ENCODE measurements at regions not wholly inside any gene's neighbourhood (a gene's known extent, or its start where the extent isn't known, plus 50 kb on each side); places are given as distances from the start of the nearest gene placed in this dataset.

- no peak for DNase-seq
- intact Hi-C loops (cut with DNase I): no loop called here
- no peaks in the 10 kb centered on the region for H3K9me3 ChIP-seq
- H3K36me3 ChIP-seq (ENCODE audit: insufficient read depth in 1 of 2, low read depth in 1 of 2): no peaks in the 10 kb centered on the region
- H3K4me3 ChIP-seq: no peak overlapping the region
- TF ChIP-seq CTCF (IDR thresholded peaks at IDR 0.05): no peak
- WGBS, 3 donors: 95 to 100% (median 99%) methylated on average over 3 of the region's 3 CpGs
- H3K27ac ChIP-seq: no peak overlapping the region
- no peaks in the 10 kb centered on the region for H3K27me3 ChIP-seq (ENCODE audit: insufficient read depth in 3 of 3, low read length in 2 of 3)
- no peak for ATAC-seq
- no peaks in the 10 kb centered on the region for H3K4me1 ChIP-seq
Observed at GRCh38 chr18:25880441-25880840, 210.0 kb downstream of the SS18 start.

- no peak for DNase-seq
- TF ChIP-seq CTCF (IDR thresholded peaks at IDR 0.05): no peak
- WGBS, 3 donors: 65 to 69% (median 68%) methylated on average over 7 of the region's 7 CpGs
- no peak for ATAC-seq
- Histone ChIP-seq H3K4me3 (no peak overlapping the region), H3K36me3 (ENCODE audit: insufficient read depth in 1 of 2, low read depth in 1 of 2) (no peaks in the 10 kb centered on the region), H3K4me1 (no peaks in the 10 kb centered on the region), H3K27me3 (ENCODE audit: insufficient read depth in 3 of 3, low read length in 2 of 3) (no peaks in the 10 kb centered on the region), H3K9me3 (no peaks in the 10 kb centered on the region), H3K27ac (no peak overlapping the region)
- intact Hi-C loops (cut with DNase I): no loop called here
Observed at GRCh38 chr18:25876330-25876948, 214.0 kb downstream of the SS18 start.

- Histone ChIP-seq H3K4me3 (no peak overlapping the region), H3K9me3 (no peaks in the 10 kb centered on the region), H3K27ac (no peak overlapping the region), H3K36me3 (ENCODE audit: insufficient read depth in 1 of 2, low read depth in 1 of 2) (no peaks in the 10 kb centered on the region), H3K4me1 (no peaks in the 10 kb centered on the region), H3K27me3 (ENCODE audit: insufficient read depth in 3 of 3, low read length in 2 of 3) (no peaks in the 10 kb centered on the region)
- ATAC-seq (no peak), DNase-seq (no peak)
- intact Hi-C loops (cut with DNase I): no loop called here
- no peak for TF ChIP-seq CTCF (IDR thresholded peaks at IDR 0.05)
- WGBS, 3 donors: 44 to 52% (median 50%) methylated on average over 7 of the region's 7 CpGs
Observed at GRCh38 chr18:25875551-25876240, 214.7 kb downstream of the SS18 start.

GRCh38 chr18:25873833-25874232 lies 216.6 kb downstream of the SS18 start:
- WGBS, 3 donors: 75 to 90% (median 85%) methylated on average over 3 of the region's 3 CpGs
- no peak for DNase-seq
- Histone ChIP-seq H3K36me3 (ENCODE audit: insufficient read depth in 1 of 2, low read depth in 1 of 2) (no peaks in the 10 kb centered on the region), H3K27ac (no peak overlapping the region), H3K4me3 (no peak overlapping the region), H3K4me1 (no peaks in the 10 kb centered on the region), H3K9me3 (no peaks in the 10 kb centered on the region), H3K27me3 (ENCODE audit: insufficient read depth in 3 of 3, low read length in 2 of 3) (no peaks in the 10 kb centered on the region)
- ATAC-seq: no peak
- no peak for TF ChIP-seq CTCF (IDR thresholded peaks at IDR 0.05)
- intact Hi-C loops (cut with DNase I): no loop called here
